Right lobe of liver (tissue), 4 donors: ENCODE measurements at regions not wholly inside any gene's neighbourhood (a gene's known extent, or its start where the extent isn't known, plus 50 kb on each side); places are given as distances from the start of the nearest gene placed in this dataset.

Experiments
- CTCF ChIP-seq, 4 donors: fragments of 200-600 bp in 3 of 4; fragments of 450-650 bp in 1 of 4; IDR thresholded peaks; one replicate each; pipeline versions ENCODE4 v1.5.1 to v1.8.0; 2016 to 2022; ENCODE audit warnings: antibody characterized with exemption in 4 of 4, mild to moderate bottlenecking in 2 of 4
- POLR2A ChIP-seq: fragments of 450-650 bp; IDR thresholded peaks from one replicate; pipeline ENCODE4 v1.6.1; 2017; ENCODE audit warnings: antibody characterized with exemption, mild to moderate bottlenecking
- donor health status: DM: no; HTN: no; CAD: no.
- donor health status: DM: no; HTN: no; CAD: no.
- donor health status: DM: no; HTN: yes; CAD: no.

DNA sequence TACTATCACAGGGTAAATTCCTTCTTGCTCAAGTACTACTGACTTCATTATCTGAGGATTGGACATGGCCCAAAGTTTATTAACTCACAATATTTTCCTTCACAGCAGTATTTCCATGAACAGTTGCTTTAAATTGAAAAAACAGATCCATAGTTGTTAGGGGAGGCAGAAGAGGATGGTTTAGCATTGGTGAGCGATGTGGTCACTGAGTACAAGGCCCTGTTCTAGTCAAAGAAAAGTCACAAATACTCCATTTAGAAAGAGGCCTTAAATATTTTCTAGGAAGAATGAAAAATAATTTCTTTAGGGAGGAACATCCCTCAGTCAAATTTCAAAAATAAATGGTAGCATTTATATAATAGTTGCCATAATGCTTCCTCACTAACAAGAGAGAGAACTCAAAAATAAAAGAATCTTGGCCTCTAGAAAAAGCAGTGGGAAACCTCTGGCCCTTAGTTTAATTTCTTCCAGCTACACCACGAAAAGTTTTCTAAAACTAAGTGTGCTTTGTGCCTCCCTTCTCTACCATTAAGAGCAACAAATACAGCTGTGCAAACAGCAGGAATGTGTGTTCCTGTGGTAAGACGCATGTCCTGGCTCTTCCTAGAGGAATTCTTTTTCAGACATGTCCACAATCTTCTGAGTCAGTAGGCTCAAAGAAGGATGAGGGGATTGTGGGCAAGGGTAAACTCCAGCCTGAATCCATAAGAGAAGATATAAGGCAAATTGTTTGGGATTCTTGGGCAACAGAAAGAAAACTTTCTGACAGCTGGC lies 105.7 kb downstream of the HOXA1 start:
- TF ChIP-seq CTCF (IDR thresholded peaks at IDR 0.05) (no peak), POLR2A (no peak)
